C4-2B (cell line): ENCODE measurements at regions not wholly inside any gene's neighbourhood (a gene's known extent, or its start where the extent isn't known, plus 50 kb on each side); places are given as distances from the start of the nearest gene placed in this dataset.

Source experiments
- ZFX ChIP-seq: fragments of 450-650 bp; IDR thresholded peaks from 2 replicates; pipeline ENCODE4 v1.6.1; 2017
- TF ChIP-seq, protein P1 (sequence below): fragments of 450-650 bp; conservative IDR thresholded peaks from 2 replicates; pipeline ENCODE4 v1.5.1; 2017; ENCODE audit warnings: mild to moderate bottlenecking

DNA sequence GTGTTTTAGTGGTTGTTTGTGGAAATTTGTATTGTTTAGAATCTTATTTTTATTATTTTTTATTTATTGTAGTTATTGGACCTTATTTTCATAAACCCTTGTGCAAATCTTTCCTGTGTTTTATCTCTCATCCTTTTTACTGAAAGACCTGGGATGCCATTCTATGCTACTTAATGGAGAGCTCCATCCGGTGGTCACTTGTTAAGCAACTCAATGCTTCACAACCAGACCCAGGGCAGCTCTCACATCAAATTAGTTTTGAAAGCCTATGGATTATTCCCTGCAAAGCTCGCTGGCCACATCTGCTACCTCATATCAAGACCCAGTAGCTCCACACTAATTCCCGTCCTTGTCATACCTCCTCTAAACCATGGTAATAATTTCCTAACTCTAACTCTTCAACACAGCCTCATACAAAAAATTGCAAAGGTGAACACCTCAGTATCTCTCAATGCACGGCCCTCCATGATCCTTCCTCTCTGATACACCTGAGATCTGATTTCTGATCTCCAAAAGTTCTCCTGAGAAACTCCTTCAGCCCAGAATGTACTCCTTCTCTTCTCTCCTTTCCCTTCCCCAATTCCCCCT, 296.6 kb upstream of the MANEA start:
- TF ChIP-seq, protein P1, sequence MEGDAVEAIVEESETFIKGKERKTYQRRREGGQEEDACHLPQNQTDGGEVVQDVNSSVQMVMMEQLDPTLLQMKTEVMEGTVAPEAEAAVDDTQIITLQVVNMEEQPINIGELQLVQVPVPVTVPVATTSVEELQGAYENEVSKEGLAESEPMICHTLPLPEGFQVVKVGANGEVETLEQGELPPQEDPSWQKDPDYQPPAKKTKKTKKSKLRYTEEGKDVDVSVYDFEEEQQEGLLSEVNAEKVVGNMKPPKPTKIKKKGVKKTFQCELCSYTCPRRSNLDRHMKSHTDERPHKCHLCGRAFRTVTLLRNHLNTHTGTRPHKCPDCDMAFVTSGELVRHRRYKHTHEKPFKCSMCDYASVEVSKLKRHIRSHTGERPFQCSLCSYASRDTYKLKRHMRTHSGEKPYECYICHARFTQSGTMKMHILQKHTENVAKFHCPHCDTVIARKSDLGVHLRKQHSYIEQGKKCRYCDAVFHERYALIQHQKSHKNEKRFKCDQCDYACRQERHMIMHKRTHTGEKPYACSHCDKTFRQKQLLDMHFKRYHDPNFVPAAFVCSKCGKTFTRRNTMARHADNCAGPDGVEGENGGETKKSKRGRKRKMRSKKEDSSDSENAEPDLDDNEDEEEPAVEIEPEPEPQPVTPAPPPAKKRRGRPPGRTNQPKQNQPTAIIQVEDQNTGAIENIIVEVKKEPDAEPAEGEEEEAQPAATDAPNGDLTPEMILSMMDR: peak; percentile 46
- no peak for TF ChIP-seq ZFX
